Smooth muscle cell (in vitro differentiated cells): ENCODE measurements at regions not wholly inside any gene's neighbourhood (a gene's known extent, or its start where the extent isn't known, plus 50 kb on each side); places are given as distances from the start of the nearest gene placed in this dataset.

Experiments used
- DNase-seq: peaks from one replicate; lab custom pipeline; 2025; ENCODE audit not compliant: unreplicated experiment; lab: John Stamatoyannopoulos, UW
- H2AFZ ChIP-seq: fragments of 200-600 bp; sonication (generic); 2 replicates; pipeline ENCODE4 v1.6.0; 2016; ENCODE audit warnings: antibody characterized with exemption, low read depth, mild to moderate bottlenecking
- H3F3A ChIP-seq: fragments of 200-600 bp; sonication (generic); 2 replicates; pipeline ENCODE4 v1.6.0; 2017; ENCODE audit warnings: antibody characterized with exemption, low read depth
- H3K27ac ChIP-seq: fragments of 200-600 bp; sonication (generic); 2 replicates; pipeline ENCODE4 v1.5.1; 2016; ENCODE audit warnings: low read depth, mild to moderate bottlenecking
- H3K27me3 ChIP-seq: fragments of 200-600 bp; sonication (generic); 2 replicates; pipeline ENCODE4 v1.6.1; 2016; ENCODE audit warnings: low read depth, mild to moderate bottlenecking
- H3K36me3 ChIP-seq: fragments of 200-600 bp; sonication (generic); 2 replicates; pipeline ENCODE4 v1.5.1; 2016; ENCODE audit warnings: low read depth
- H3K4me1 ChIP-seq: fragments of 200-600 bp; sonication (generic); 2 replicates; pipeline ENCODE4 v1.5.1; 2016; ENCODE audit warnings: low read depth
- H3K4me2 ChIP-seq: fragments of 200-600 bp; sonication (generic); 2 replicates; pipeline ENCODE4 v1.6.0; 2016; ENCODE audit warnings: mild to moderate bottlenecking
- H3K4me3 ChIP-seq: fragments of 200-600 bp; sonication (generic); 2 replicates; pipeline ENCODE4 v1.5.1; 2016; ENCODE audit warnings: mild to moderate bottlenecking
- H3K79me2 ChIP-seq: fragments of 200-600 bp; sonication (generic); 2 replicates; pipeline ENCODE4 v1.6.0; 2016; ENCODE audit warnings: low read depth, mild to moderate bottlenecking
- H3K9ac ChIP-seq: fragments of 200-600 bp; sonication (generic); 2 replicates; pipeline ENCODE4 v1.6.0; 2016; ENCODE audit warnings: low read depth
- H3K9me3 ChIP-seq: fragments of 200-600 bp; sonication (generic); replicated peaks from 2 replicates; pipeline ENCODE4 v1.5.1; 2016; ENCODE audit warnings: low read depth
- H4K20me1 ChIP-seq: fragments of 200-600 bp; sonication (generic); 2 replicates; pipeline ENCODE4 v1.6.0; 2016; ENCODE audit warnings: low read depth
- CTCF ChIP-seq: fragments of 200-600 bp; sonication (generic); IDR thresholded peaks from 2 replicates; pipeline ENCODE4 v1.5.1; 2017; ENCODE audit warnings: borderline replicate concordance, mild to moderate bottlenecking, antibody characterized with exemption; ENCODE audit not compliant: insufficient read depth, poor library complexity, severe bottlenecking
- WGBS: methylation state at CpG from one replicate; pipeline ENCODE4 v1.1.7; 2016; ENCODE audit warnings: low lambda C conversion rate; 5-methylcytosine and 5-hydroxymethylcytosine counted together

- 97% methylated on average over 4 of the region's 4 CpGs for WGBS
- TF ChIP-seq CTCF, result no peak
- H3K27me3 ChIP-seq, result no peaks in the 10 kb centered on the region
These were observed 307.0 kb downstream of the C6orf118 start for GRCh38 chr6:165002358-165002757.

GRCh38 chr6:165001502-165002157 lies 307.8 kb downstream of the C6orf118 start:
- Histone ChIP-seq H3K4me2 (no peak overlapping the region), H4K20me1 (no peaks in the 10 kb centered on the region), H3K36me3 (no peaks in the 10 kb centered on the region), H3K79me2 (no peaks in the 10 kb centered on the region), H3K4me3 (no peak overlapping the region), H3K27ac (no peak overlapping the region), H3F3A (no peaks in the 10 kb centered on the region), H3K27me3 (no peaks in the 10 kb centered on the region), H3K4me1 (no peaks in the 10 kb centered on the region), H3K9ac (no peak overlapping the region), H2AFZ (no peak overlapping the region), H3K9me3 (peaks cover 5% of the 10 kb centered on the region)
- 92% methylated on average over 22 of the region's 33 CpGs for WGBS
- DNase-seq, result no peak
- TF ChIP-seq CTCF, result no peak

More at GRCh38 chr6:165002358-165002757, 307.0 kb downstream of the C6orf118 start:
- Histone ChIP-seq H4K20me1 (no peaks in the 10 kb centered on the region), H3K4me3 (no peak overlapping the region), H3K36me3 (no peaks in the 10 kb centered on the region), H3K4me2 (no peak overlapping the region), H3K79me2 (no peaks in the 10 kb centered on the region), H3K27ac (no peak overlapping the region), H3K9me3 (peaks cover 5% of the 10 kb centered on the region), H3K4me1 (no peaks in the 10 kb centered on the region), H2AFZ (no peak overlapping the region), H3F3A (no peaks in the 10 kb centered on the region), H3K9ac (no peak overlapping the region)
- DNase-seq, result no peak

- Histone ChIP-seq H3K4me3 (no peak overlapping the region), H3K9ac (no peak overlapping the region), H2AFZ (no peak overlapping the region), H3K4me1 (no peaks in the 10 kb centered on the region), H3K36me3 (no peaks in the 10 kb centered on the region), H3K79me2 (no peaks in the 10 kb centered on the region), H3K4me2 (no peak overlapping the region), H3F3A (no peaks in the 10 kb centered on the region), H4K20me1 (no peaks in the 10 kb centered on the region), H3K9me3 (no peaks in the 10 kb centered on the region), H3K27me3 (no peaks in the 10 kb centered on the region), H3K27ac (no peak overlapping the region)
- DNase-seq, result no peak
- WGBS, result 91% methylated on average over 8 of the region's 8 CpGs
- no peak for TF ChIP-seq CTCF
These were observed 311.1 kb downstream of the C6orf118 start for GRCh38 chr6:164998297-164998696.

- no peaks in the 10 kb centered on the region for H3K36me3 ChIP-seq
- no peaks in the 10 kb centered on the region for H3K9me3 ChIP-seq
- no peaks in the 10 kb centered on the region for H3K79me2 ChIP-seq
- H3F3A ChIP-seq, result no peaks in the 10 kb centered on the region
- H3K27ac ChIP-seq, result no peak overlapping the region
- H4K20me1 ChIP-seq, result no peaks in the 10 kb centered on the region
- no peak overlapping the region for H3K4me3 ChIP-seq
- TF ChIP-seq CTCF, result no peak
- DNase-seq, result no peak
- no peaks in the 10 kb centered on the region for H3K27me3 ChIP-seq
- H2AFZ ChIP-seq, result no peak overlapping the region
- H3K9ac ChIP-seq, result no peak overlapping the region
- no peak overlapping the region for H3K4me2 ChIP-seq
- WGBS, result 66% methylated on average over 6 of the region's 6 CpGs
- no peaks in the 10 kb centered on the region for H3K4me1 ChIP-seq
These were observed 312.6 kb downstream of the C6orf118 start for GRCh38 chr6:164996838-164997237.
